Hepatocyte (in vitro differentiated cells): ENCODE measurements at regions not wholly inside any gene's neighbourhood (a gene's known extent, or its start where the extent isn't known, plus 50 kb on each side); places are given as distances from the start of the nearest gene placed in this dataset.
A peak's percentile ranks its signal among the peaks of the same experiment; 100 is the strongest.

ENCODE experiments used
- DNase-seq: peaks from one replicate; pipeline ENCODE4 v3.0.0-alpha.2; 2016; ENCODE audit warnings: low spot score
- H2AFZ ChIP-seq: fragments of 200-600 bp; sonication (generic); 2 replicates; pipeline ENCODE4 v1.6.0; 2016; ENCODE audit warnings: antibody characterized with exemption, mild to moderate bottlenecking
- H3K27ac ChIP-seq: fragments of 200-600 bp; sonication (generic); 2 replicates; pipeline ENCODE4 v1.5.1; 2016; ENCODE audit warnings: mild to moderate bottlenecking
- H3K27me3 ChIP-seq: fragments of 200-600 bp; sonication (generic); 2 replicates; pipeline ENCODE4 v1.6.1; 2016
- H3K36me3 ChIP-seq: fragments of 200-600 bp; sonication (generic); replicated peaks from 2 replicates; pipeline ENCODE4 v1.5.1; 2016; ENCODE audit warnings: low read depth; ENCODE audit not compliant: insufficient read depth
- H3K4me1 ChIP-seq: fragments of 200-600 bp; sonication (generic); 2 replicates; pipeline ENCODE4 v1.5.1; 2016; ENCODE audit warnings: mild to moderate bottlenecking, moderate library complexity; ENCODE audit not compliant: insufficient read depth
- H3K4me2 ChIP-seq: fragments of 200-600 bp; sonication (generic); 2 replicates; pipeline ENCODE4 v1.6.0; 2016
- H3K4me3 ChIP-seq: fragments of 200-600 bp; sonication (generic); 2 replicates; pipeline ENCODE4 v1.5.1; 2016; ENCODE audit warnings: mild to moderate bottlenecking
- H3K79me2 ChIP-seq: fragments of 200-600 bp; sonication (generic); 2 replicates; pipeline ENCODE4 v1.6.0; 2017; ENCODE audit warnings: mild to moderate bottlenecking
- H3K9me2 ChIP-seq: fragments of 200-600 bp; sonication (generic); replicated peaks from 2 replicates; pipeline ENCODE4 v1.6.0; 2017; ENCODE audit warnings: mild to moderate bottlenecking; ENCODE audit not compliant: insufficient read depth
- H3K9me3 ChIP-seq: fragments of 200-600 bp; sonication (generic); 2 replicates; pipeline ENCODE4 v1.5.1; 2016; ENCODE audit warnings: low read depth, mild to moderate bottlenecking
- H4K20me1 ChIP-seq: fragments of 200-600 bp; sonication (generic); 2 replicates; pipeline ENCODE4 v1.6.0; 2016; ENCODE audit warnings: mild to moderate bottlenecking; ENCODE audit not compliant: insufficient read depth, poor library complexity, severe bottlenecking
- EZH2 ChIP-seq: fragments of 200-600 bp; sonication (generic); IDR thresholded peaks from 2 replicates; pipeline ENCODE4 v1.6.1; 2016; ENCODE audit warnings: antibody characterized with exemption, mild to moderate bottlenecking, borderline replicate concordance
- EZH2phosphoT487 ChIP-seq: fragments of 200-600 bp; sonication (generic); IDR thresholded peaks from one replicate; pipeline ENCODE4 v1.6.1; 2018; ENCODE audit warnings: antibody characterized with exemption, mild to moderate bottlenecking, low read depth, moderate library complexity; ENCODE audit not compliant: unreplicated experiment, severe bottlenecking
- WGBS: methylation state at CpG from one replicate; pipeline ENCODE4 v1.1.6; 2016; ENCODE audit warnings: low lambda C conversion rate; ENCODE audit errors: missing lambda C conversion rate; 5-methylcytosine and 5-hydroxymethylcytosine counted together
- TF ChIP-seq, protein P1 (sequence below): fragments of 200-600 bp; sonication (generic); IDR thresholded peaks from 2 replicates; pipeline ENCODE4 v1.5.1; 2016; ENCODE audit warnings: antibody characterized with exemption, mild to moderate bottlenecking; ENCODE audit not compliant: poor library complexity

DNA sequence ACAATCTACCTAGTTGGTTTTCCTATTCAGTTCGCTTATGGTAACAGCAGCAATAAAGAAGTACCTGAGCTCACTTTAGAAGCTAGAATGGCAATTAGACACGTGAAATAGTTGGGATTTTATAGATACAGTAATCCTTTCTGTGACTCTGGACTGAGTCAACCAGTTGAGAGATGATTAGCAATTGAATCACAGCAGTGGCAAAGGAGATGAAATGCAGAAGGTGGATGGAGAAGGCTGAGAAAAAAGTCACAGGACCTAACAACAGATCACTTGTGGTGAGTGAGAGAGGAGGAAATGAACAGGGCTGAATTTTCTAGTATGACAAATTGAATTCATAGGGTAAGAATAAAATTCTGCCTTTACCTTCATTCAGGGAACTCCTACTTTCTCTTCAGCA lies 197.1 kb upstream of the MAGEB18 start:
- no peak overlapping the region for H2AFZ ChIP-seq

DNA sequence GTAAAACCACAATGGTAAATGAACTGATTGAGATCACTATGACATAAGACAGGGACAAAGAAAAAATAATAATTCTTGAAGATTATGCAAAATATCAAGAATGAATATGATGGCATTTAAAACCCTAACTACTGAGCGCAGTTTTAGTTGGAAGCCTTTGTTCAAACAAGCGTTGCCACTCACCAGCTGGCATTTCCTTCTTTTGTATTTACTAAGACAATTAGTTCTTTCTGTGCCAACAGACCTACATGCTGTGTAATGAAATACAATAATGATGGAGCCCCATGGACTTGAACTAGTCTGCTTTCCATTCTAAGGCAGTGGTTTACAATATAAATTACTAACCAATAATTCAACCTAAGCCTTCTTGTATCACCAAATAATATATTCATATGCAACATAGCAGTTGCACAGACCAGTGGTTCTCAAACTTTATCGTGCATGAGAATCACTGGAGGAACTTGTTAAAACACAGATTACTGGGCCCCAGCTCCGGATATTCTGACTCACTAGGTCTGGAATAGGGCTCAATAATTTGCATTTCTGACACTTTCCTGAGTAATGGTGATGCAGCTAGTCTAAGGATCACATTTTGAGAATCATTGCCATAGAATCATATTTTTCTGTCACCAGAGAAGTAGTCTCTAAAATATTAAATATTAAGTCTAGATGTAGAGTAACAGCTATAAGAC lies 196.4 kb upstream of the MAGEB18 start:
- H3K79me2 ChIP-seq: no peaks in the 10 kb centered on the region
- H3K4me3 ChIP-seq: no peak overlapping the region
- no peak for DNase-seq
- H2AFZ ChIP-seq: no peak overlapping the region
- 72% methylated on average over 4 of the region's 4 CpGs for WGBS
- no peaks in the 10 kb centered on the region for H3K4me1 ChIP-seq
- H3K9me2 ChIP-seq: no peaks in the 10 kb centered on the region
- no peaks in the 10 kb centered on the region for H3K27me3 ChIP-seq
- H3K36me3 ChIP-seq: no peaks in the 10 kb centered on the region
- no peak overlapping the region for H3K27ac ChIP-seq
- H3K9me3 ChIP-seq: no peaks in the 10 kb centered on the region
- no peak for TF ChIP-seq EZH2phosphoT487
- TF ChIP-seq EZH2: no peak
- TF ChIP-seq, protein P1, sequence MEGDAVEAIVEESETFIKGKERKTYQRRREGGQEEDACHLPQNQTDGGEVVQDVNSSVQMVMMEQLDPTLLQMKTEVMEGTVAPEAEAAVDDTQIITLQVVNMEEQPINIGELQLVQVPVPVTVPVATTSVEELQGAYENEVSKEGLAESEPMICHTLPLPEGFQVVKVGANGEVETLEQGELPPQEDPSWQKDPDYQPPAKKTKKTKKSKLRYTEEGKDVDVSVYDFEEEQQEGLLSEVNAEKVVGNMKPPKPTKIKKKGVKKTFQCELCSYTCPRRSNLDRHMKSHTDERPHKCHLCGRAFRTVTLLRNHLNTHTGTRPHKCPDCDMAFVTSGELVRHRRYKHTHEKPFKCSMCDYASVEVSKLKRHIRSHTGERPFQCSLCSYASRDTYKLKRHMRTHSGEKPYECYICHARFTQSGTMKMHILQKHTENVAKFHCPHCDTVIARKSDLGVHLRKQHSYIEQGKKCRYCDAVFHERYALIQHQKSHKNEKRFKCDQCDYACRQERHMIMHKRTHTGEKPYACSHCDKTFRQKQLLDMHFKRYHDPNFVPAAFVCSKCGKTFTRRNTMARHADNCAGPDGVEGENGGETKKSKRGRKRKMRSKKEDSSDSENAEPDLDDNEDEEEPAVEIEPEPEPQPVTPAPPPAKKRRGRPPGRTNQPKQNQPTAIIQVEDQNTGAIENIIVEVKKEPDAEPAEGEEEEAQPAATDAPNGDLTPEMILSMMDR: no peak
- no peaks in the 10 kb centered on the region for H4K20me1 ChIP-seq
- no peak overlapping the region for H3K4me2 ChIP-seq

More for the DNA sequence above, 197.1 kb upstream of the MAGEB18 start:
- Histone ChIP-seq H3K4me2 (no peak overlapping the region), H3K4me1 (no peaks in the 10 kb centered on the region), H3K27me3 (no peaks in the 10 kb centered on the region), H3K4me3 (no peak overlapping the region), H4K20me1 (no peaks in the 10 kb centered on the region), H3K36me3 (no peaks in the 10 kb centered on the region), H3K27ac (no peak overlapping the region), H3K9me2 (no peaks in the 10 kb centered on the region), H3K79me2 (no peaks in the 10 kb centered on the region), H3K9me3 (no peaks in the 10 kb centered on the region)
- DNase-seq: no peak
- TF ChIP-seq, protein P1: no peak
- no peak for TF ChIP-seq EZH2phosphoT487
- TF ChIP-seq EZH2: no peak
- 30% methylated on average over 2 of the region's 2 CpGs for WGBS

DNA sequence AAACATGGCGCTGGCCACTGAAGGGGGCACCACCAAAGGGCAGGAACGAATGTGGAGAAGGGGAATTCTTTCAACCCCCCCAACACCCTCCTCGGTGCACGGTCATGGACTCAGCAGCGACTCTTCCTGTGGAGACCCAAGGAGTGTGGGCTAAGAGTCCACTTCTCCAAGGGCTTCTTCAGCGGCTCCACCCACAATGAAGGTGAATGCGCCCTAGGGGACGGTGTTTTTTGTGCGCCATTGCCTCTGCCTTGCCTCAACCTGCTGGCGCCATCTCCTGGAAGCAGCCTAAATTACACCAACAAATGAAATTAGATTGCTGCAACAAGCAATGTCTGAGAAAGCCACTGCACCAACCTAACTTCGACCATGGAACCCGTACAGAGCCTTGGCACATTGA lies 169.2 kb upstream of the MAGEB18 start:
- Histone ChIP-seq H2AFZ (no peak overlapping the region), H4K20me1 (no peaks in the 10 kb centered on the region), H3K27me3 (no peaks in the 10 kb centered on the region), H3K4me2 (no peak overlapping the region), H3K4me3 (no peak overlapping the region), H3K9me3 (no peaks in the 10 kb centered on the region), H3K4me1 (no peaks in the 10 kb centered on the region), H3K36me3 (no peaks in the 10 kb centered on the region), H3K27ac (no peak overlapping the region), H3K79me2 (no peaks in the 10 kb centered on the region), H3K9me2 (no peaks in the 10 kb centered on the region)
- WGBS: 54% methylated on average over 12 of the region's 12 CpGs
- peak; percentile 27 for DNase-seq
- TF ChIP-seq, protein P1: peak; percentile 33
- TF ChIP-seq EZH2 (no peak), EZH2phosphoT487 (no peak)
